HG03565 (cell line): ENCODE measurements at regions not wholly inside any gene's neighbourhood (a gene's known extent, or its start where the extent isn't known, plus 50 kb on each side); places are given as distances from the start of the nearest gene placed in this dataset.
"Not testable (repeated sequence)": the region's sequence is repeated elsewhere in the genome, so short reads cannot be mapped to it uniquely, and the experiment has no call there.

Experiments used
- ATAC-seq: cut with Tn5 transposase; IDR thresholded peaks from one replicate; pipeline ENCODE4 v1.9.1; 2021; ENCODE audit warnings: mild to moderate bottlenecking, moderate library complexity; ENCODE audit not compliant: unreplicated experiment

GRCh38 chr1:114270282-114270681 is 116.6 kb upstream of the SYT6 start:
- ATAC-seq: no peak

GRCh38 chr1:114269539-114269938 is 115.9 kb upstream of the SYT6 start:
- ATAC-seq: no peak

- ATAC-seq: peak; percentile 77
These were observed 109.7 kb upstream of the SYT6 start for GRCh38 chr1:114263343-114263742.

GRCh38 chr1:114262337-114262736 is 108.7 kb upstream of the SYT6 start:
- no peak for ATAC-seq

- ATAC-seq: no peak
These were observed 107.3 kb upstream of the SYT6 start for GRCh38 chr1:114260805-114261484.

GRCh38 chr1:114259511-114260160 is 106.0 kb upstream of the SYT6 start:
- no peak for ATAC-seq

- ATAC-seq: no peak
These were observed 105.0 kb upstream of the SYT6 start for GRCh38 chr1:114258633-114259032.

GRCh38 chr1:114258074-114258473 is 104.4 kb upstream of the SYT6 start:
- ATAC-seq: no peak

GRCh38 chr1:114257554-114257953 is 103.9 kb upstream of the SYT6 start:
- no peak for ATAC-seq

GRCh38 chr1:114253900-114254299 is 100.2 kb upstream of the SYT6 start:
- ATAC-seq: no peak

- no peak for ATAC-seq
These were observed 97.9 kb upstream of the SYT6 start for GRCh38 chr1:114251573-114251939.

- no peak for ATAC-seq
These were observed 97.3 kb upstream of the SYT6 start for GRCh38 chr1:114250683-114251572.

GRCh38 chr1:114249691-114250090 is 96.0 kb upstream of the SYT6 start:
- no peak for ATAC-seq

GRCh38 chr1:114248162-114248561 is 94.5 kb upstream of the SYT6 start:
- ATAC-seq: no peak

- not testable (repeated sequence) for ATAC-seq
These were observed 89.0 kb upstream of the SYT6 start for GRCh38 chr1:114242531-114243210.

GRCh38 chr1:114238053-114238452 is 84.4 kb upstream of the SYT6 start:
- no peak for ATAC-seq

GRCh38 chr1:114236517-114236916 is 82.8 kb upstream of the SYT6 start:
- ATAC-seq: no peak

- no peak for ATAC-seq
These were observed 82.3 kb upstream of the SYT6 start for GRCh38 chr1:114235960-114236359.

GRCh38 chr1:114235281-114235680 is 81.6 kb upstream of the SYT6 start:
- no peak for ATAC-seq

GRCh38 chr1:114234408-114235124 is 80.9 kb upstream of the SYT6 start:
- ATAC-seq: peak; percentile 65

- ATAC-seq: no peak
These were observed 79.0 kb upstream of the SYT6 start for GRCh38 chr1:114232691-114233090.
